ENCODE measurements at regions not wholly inside any gene's neighbourhood (a gene's known extent, or its start where the extent isn't known, plus 50 kb on each side); places are given as distances from the start of the nearest gene placed in this dataset.

GRCh38 chr15:47587940-47588802, 129.1 kb upstream of the SEMA6D start:
- Histone ChIP-seq H3K9me3 (ENCODE audit: control insufficient read depth in 2 of 2, insufficient read depth in 1 of 2, low read length in 1 of 2) (no peaks in the 10 kb centered on the region), H3K27me3 (ENCODE audit: control insufficient read depth in 2 of 2, insufficient read depth in 1 of 2, low read length in 1 of 2) (no peaks in the 10 kb centered on the region), H3K4me3 (ENCODE audit: low read length in 2 of 2) (no peak overlapping the region), H3K36me3 (ENCODE audit: control insufficient read depth in 2 of 2, insufficient read depth in 2 of 2, low read length in 1 of 2) (no peaks in the 10 kb centered on the region), H3K4me1 (ENCODE audit: control insufficient read depth in 2 of 2, insufficient read depth in 2 of 2, low read length in 2 of 2) (no peaks in the 10 kb centered on the region), H3K27ac (ENCODE audit: low read depth in 1 of 2, low read length in 1 of 2) (no peak overlapping the region)
- DNase-seq (ENCODE audit: low read depth in 6 of 9, low spot score in 9 of 9) = no peak
- WGBS = 92% methylated on average over 6 of the region's 6 CpGs

- no peak for DNase-seq (ENCODE audit: low read depth in 6 of 9, low spot score in 9 of 9)
- no peak overlapping the region for H3K4me3 ChIP-seq (ENCODE audit: low read length in 2 of 2)
- WGBS = over 99% methylated on average over 6 of the region's 6 CpGs
- no peak overlapping the region for H3K27ac ChIP-seq (ENCODE audit: low read depth in 1 of 2, low read length in 1 of 2)
- H3K9me3 ChIP-seq (ENCODE audit: control insufficient read depth in 2 of 2, insufficient read depth in 1 of 2, low read length in 1 of 2) = no peaks in the 10 kb centered on the region
- no peaks in the 10 kb centered on the region for H3K27me3 ChIP-seq (ENCODE audit: control insufficient read depth in 2 of 2, insufficient read depth in 1 of 2, low read length in 1 of 2)
- H3K36me3 ChIP-seq (ENCODE audit: control insufficient read depth in 2 of 2, insufficient read depth in 2 of 2, low read length in 1 of 2) = no peaks in the 10 kb centered on the region
- H3K4me1 ChIP-seq (ENCODE audit: control insufficient read depth in 2 of 2, insufficient read depth in 2 of 2, low read length in 2 of 2) = no peaks in the 10 kb centered on the region
Measured at GRCh38 chr15:47588958-47589357, 128.3 kb upstream of the SEMA6D start.

DNA sequence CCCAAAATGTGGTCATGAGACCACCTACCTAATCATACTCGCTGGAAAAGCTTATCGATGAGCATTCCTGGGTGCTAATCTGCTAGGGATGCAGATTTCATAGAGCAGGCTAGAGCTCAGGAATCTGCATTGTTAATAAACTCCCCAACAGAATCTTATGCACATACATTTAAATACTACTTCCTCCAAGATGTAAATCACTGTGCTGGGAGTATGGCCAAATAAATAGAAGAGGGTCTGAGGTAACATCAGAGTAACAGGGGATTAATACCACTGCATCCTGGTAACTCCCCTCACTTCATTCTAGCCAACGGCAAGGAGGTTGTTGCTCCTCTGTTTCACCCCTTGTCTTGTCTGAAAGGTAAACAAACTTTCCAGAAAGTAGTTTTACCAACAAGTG, 118.3 kb upstream of the SEMA6D start:
- 89% methylated on average over 3 of the region's 3 CpGs for WGBS
- no peak overlapping the region for H3K27ac ChIP-seq (ENCODE audit: low read depth in 1 of 2, low read length in 1 of 2)

DNA sequence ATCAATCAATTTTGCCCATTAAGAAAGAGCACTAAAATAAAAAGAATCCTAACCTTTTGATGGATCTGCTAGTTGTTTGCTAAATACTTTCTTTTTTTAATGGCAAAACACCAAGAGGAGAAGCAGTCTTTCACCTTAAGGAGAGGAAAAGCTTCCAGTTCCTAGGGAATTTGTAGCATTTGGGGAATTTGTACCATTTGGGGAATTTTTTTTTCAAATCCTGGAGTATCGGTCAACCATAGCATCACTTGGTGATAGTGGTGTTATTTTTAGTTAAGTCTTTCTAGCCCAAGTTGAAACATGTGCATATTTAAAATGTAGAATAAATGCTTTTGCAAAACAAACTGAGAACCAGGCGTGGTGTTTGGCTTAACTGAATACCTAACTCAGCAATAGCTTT, 117.5 kb upstream of the SEMA6D start:
- Histone ChIP-seq H3K4me3 (ENCODE audit: low read length in 2 of 2) (no peak overlapping the region), H3K4me1 (ENCODE audit: control insufficient read depth in 2 of 2, insufficient read depth in 2 of 2, low read length in 2 of 2) (no peaks in the 10 kb centered on the region), H3K27me3 (ENCODE audit: control insufficient read depth in 2 of 2, insufficient read depth in 1 of 2, low read length in 1 of 2) (no peaks in the 10 kb centered on the region), H3K9me3 (ENCODE audit: control insufficient read depth in 2 of 2, insufficient read depth in 1 of 2, low read length in 1 of 2) (no peaks in the 10 kb centered on the region), H3K36me3 (ENCODE audit: control insufficient read depth in 2 of 2, insufficient read depth in 2 of 2, low read length in 1 of 2) (no peaks in the 10 kb centered on the region), H3K27ac (ENCODE audit: low read depth in 1 of 2, low read length in 1 of 2) (no peak overlapping the region)
- 93% methylated on average over 2 of the region's 2 CpGs for WGBS
- DNase-seq (ENCODE audit: low read depth in 6 of 9, low spot score in 9 of 9) = no peak

More for the DNA sequence above, 118.3 kb upstream of the SEMA6D start:
- H3K9me3 ChIP-seq (ENCODE audit: control insufficient read depth in 2 of 2, insufficient read depth in 1 of 2, low read length in 1 of 2) = no peaks in the 10 kb centered on the region
- no peaks in the 10 kb centered on the region for H3K36me3 ChIP-seq (ENCODE audit: control insufficient read depth in 2 of 2, insufficient read depth in 2 of 2, low read length in 1 of 2)
- no peak for DNase-seq (ENCODE audit: low read depth in 6 of 9, low spot score in 9 of 9)
- H3K4me1 ChIP-seq (ENCODE audit: control insufficient read depth in 2 of 2, insufficient read depth in 2 of 2, low read length in 2 of 2) = no peaks in the 10 kb centered on the region
- H3K27me3 ChIP-seq (ENCODE audit: control insufficient read depth in 2 of 2, insufficient read depth in 1 of 2, low read length in 1 of 2) = no peaks in the 10 kb centered on the region
- no peak overlapping the region for H3K4me3 ChIP-seq (ENCODE audit: low read length in 2 of 2)

DNA sequence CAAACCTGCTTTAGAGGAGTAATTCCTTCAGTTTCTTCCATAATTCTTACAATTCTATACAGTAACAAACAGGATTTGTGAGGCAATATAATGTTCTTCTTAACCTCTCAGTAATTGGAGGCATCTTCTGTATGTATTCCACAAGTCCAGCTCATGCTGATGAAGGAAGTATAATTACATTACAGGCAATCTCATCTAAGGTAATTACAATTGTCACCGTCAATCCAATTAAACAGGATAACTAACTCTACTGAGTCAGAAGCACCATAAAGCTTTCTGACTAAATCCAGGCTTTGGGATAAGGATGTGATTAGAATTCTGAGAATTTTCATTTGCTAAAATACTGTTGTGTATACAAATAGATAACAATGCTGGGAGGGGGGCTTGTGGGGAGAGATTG, 115.2 kb upstream of the SEMA6D start:
- DNase-seq (ENCODE audit: low read depth in 6 of 9, low spot score in 9 of 9) = no peak
- no peaks in the 10 kb centered on the region for H3K4me1 ChIP-seq (ENCODE audit: control insufficient read depth in 2 of 2, insufficient read depth in 2 of 2, low read length in 2 of 2)
- H3K27ac ChIP-seq (ENCODE audit: low read depth in 1 of 2, low read length in 1 of 2) = no peak overlapping the region
- no peaks in the 10 kb centered on the region for H3K9me3 ChIP-seq (ENCODE audit: control insufficient read depth in 2 of 2, insufficient read depth in 1 of 2, low read length in 1 of 2)
- H3K4me3 ChIP-seq (ENCODE audit: low read length in 2 of 2) = no peak overlapping the region
- H3K27me3 ChIP-seq (ENCODE audit: control insufficient read depth in 2 of 2, insufficient read depth in 1 of 2, low read length in 1 of 2) = no peaks in the 10 kb centered on the region
- 100% methylated on average over 1 of the region's 1 CpG for WGBS
- H3K36me3 ChIP-seq (ENCODE audit: control insufficient read depth in 2 of 2, insufficient read depth in 2 of 2, low read length in 1 of 2) = no peaks in the 10 kb centered on the region

- Histone ChIP-seq H3K4me1 (ENCODE audit: control insufficient read depth in 2 of 2, insufficient read depth in 2 of 2, low read length in 2 of 2) (no peaks in the 10 kb centered on the region), H3K27ac (ENCODE audit: low read depth in 1 of 2, low read length in 1 of 2) (no peak overlapping the region), H3K27me3 (ENCODE audit: control insufficient read depth in 2 of 2, insufficient read depth in 1 of 2, low read length in 1 of 2) (no peaks in the 10 kb centered on the region), H3K36me3 (ENCODE audit: control insufficient read depth in 2 of 2, insufficient read depth in 2 of 2, low read length in 1 of 2) (no peaks in the 10 kb centered on the region), H3K4me3 (ENCODE audit: low read length in 2 of 2) (no peak overlapping the region), H3K9me3 (ENCODE audit: control insufficient read depth in 2 of 2, insufficient read depth in 1 of 2, low read length in 1 of 2) (no peaks in the 10 kb centered on the region)
- WGBS = 100% methylated on average over 2 of the region's 2 CpGs
- no peak for DNase-seq (ENCODE audit: low read depth in 6 of 9, low spot score in 9 of 9)
Measured at GRCh38 chr15:47603026-47603425, 114.3 kb upstream of the SEMA6D start.

DNA sequence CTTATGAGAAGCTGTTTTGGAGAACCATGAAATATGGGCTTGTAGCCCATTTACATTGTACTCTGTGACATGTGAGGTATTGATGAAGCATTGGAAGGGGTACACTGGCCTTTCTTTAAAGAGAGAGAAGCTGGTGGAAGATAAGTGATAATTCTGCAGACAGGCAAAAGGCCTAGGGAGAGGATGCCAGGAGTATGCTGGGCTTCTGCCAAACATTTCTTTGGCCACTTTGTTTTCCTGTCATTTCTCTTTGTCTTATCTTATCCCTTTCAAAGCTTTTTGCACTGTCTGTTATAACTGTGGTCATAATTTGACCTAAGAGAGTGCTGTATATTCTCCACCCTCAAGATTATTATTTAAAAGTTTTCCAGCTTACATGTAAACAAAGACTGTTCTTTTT, 109.6 kb upstream of the SEMA6D start:
- no peak for DNase-seq (ENCODE audit: low read depth in 6 of 9, low spot score in 9 of 9)
- H3K36me3 ChIP-seq (ENCODE audit: control insufficient read depth in 2 of 2, insufficient read depth in 2 of 2, low read length in 1 of 2) = no peaks in the 10 kb centered on the region
- H3K4me1 ChIP-seq (ENCODE audit: control insufficient read depth in 2 of 2, insufficient read depth in 2 of 2, low read length in 2 of 2) = no peaks in the 10 kb centered on the region

GRCh38 chr15:47609693-47610092, 107.6 kb upstream of the SEMA6D start:
- no peaks in the 10 kb centered on the region for H3K4me1 ChIP-seq (ENCODE audit: control insufficient read depth in 2 of 2, insufficient read depth in 2 of 2, low read length in 2 of 2)
- H3K27ac ChIP-seq (ENCODE audit: low read depth in 1 of 2, low read length in 1 of 2) = no peak overlapping the region
- no peaks in the 10 kb centered on the region for H3K27me3 ChIP-seq (ENCODE audit: control insufficient read depth in 2 of 2, insufficient read depth in 1 of 2, low read length in 1 of 2)
- WGBS = 86% methylated on average over 2 of the region's 2 CpGs
- H3K4me3 ChIP-seq (ENCODE audit: low read length in 2 of 2) = no peak overlapping the region
- DNase-seq (ENCODE audit: low read depth in 6 of 9, low spot score in 9 of 9) = no peak
- no peaks in the 10 kb centered on the region for H3K9me3 ChIP-seq (ENCODE audit: control insufficient read depth in 2 of 2, insufficient read depth in 1 of 2, low read length in 1 of 2)
- H3K36me3 ChIP-seq (ENCODE audit: control insufficient read depth in 2 of 2, insufficient read depth in 2 of 2, low read length in 1 of 2) = no peaks in the 10 kb centered on the region

More for the DNA sequence above, 109.6 kb upstream of the SEMA6D start:
- H3K27ac ChIP-seq (ENCODE audit: low read depth in 1 of 2, low read length in 1 of 2) = no peak overlapping the region
- H3K27me3 ChIP-seq (ENCODE audit: control insufficient read depth in 2 of 2, insufficient read depth in 1 of 2, low read length in 1 of 2) = no peaks in the 10 kb centered on the region
- no peak overlapping the region for H3K4me3 ChIP-seq (ENCODE audit: low read length in 2 of 2)
- no peaks in the 10 kb centered on the region for H3K9me3 ChIP-seq (ENCODE audit: control insufficient read depth in 2 of 2, insufficient read depth in 1 of 2, low read length in 1 of 2)

DNA sequence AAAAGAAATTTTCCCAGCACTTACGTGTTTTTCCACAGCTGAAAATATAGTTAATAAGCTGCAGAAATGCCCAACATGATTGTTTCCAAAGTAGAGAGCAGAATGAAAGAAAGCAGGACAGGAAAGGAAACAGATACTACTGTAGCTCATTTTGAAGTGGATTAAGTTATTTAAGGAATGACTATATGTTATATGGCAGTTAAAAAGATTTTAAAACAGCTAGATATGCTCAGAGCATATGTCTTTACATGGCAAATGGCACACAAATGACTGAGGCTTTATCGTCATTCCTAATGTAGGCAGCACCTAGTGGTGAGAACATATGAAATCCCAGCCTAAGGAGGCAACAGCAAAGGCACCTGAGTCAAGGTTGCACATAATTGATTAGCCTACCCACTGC, 106.6 kb upstream of the SEMA6D start:
- 96% methylated on average over 2 of the region's 2 CpGs for WGBS
- no peaks in the 10 kb centered on the region for H3K36me3 ChIP-seq (ENCODE audit: control insufficient read depth in 2 of 2, insufficient read depth in 2 of 2, low read length in 1 of 2)
- H3K27ac ChIP-seq (ENCODE audit: low read depth in 1 of 2, low read length in 1 of 2) = no peak overlapping the region
- H3K4me3 ChIP-seq (ENCODE audit: low read length in 2 of 2) = no peak overlapping the region
- no peaks in the 10 kb centered on the region for H3K9me3 ChIP-seq (ENCODE audit: control insufficient read depth in 2 of 2, insufficient read depth in 1 of 2, low read length in 1 of 2)
- H3K4me1 ChIP-seq (ENCODE audit: control insufficient read depth in 2 of 2, insufficient read depth in 2 of 2, low read length in 2 of 2) = no peaks in the 10 kb centered on the region
- no peak for DNase-seq (ENCODE audit: low read depth in 6 of 9, low spot score in 9 of 9)
- no peaks in the 10 kb centered on the region for H3K27me3 ChIP-seq (ENCODE audit: control insufficient read depth in 2 of 2, insufficient read depth in 1 of 2, low read length in 1 of 2)

Data from thymus (tissue), 11 donors.